IMR-90 (cell line): ENCODE measurements at regions not wholly inside any gene's neighbourhood (a gene's known extent, or its start where the extent isn't known, plus 50 kb on each side); places are given as distances from the start of the nearest gene placed in this dataset.

Experiments used
- BHLHE40 ChIP-seq: fragments of 150-350 bp; IDR thresholded peaks from 2 replicates; pipeline ENCODE4 v1.6.1; 2016; ENCODE audit warnings: mild to moderate bottlenecking, low read depth, low read length
- CEBPB ChIP-seq: IDR thresholded peaks from 2 replicates; pipeline ENCODE4 v1.6.1; 2012; ENCODE audit warnings: low read depth, low read length, improper control_type of control experiment
- MAFK ChIP-seq: IDR thresholded peaks from 2 replicates; pipeline ENCODE4 v1.6.1; 2012; ENCODE audit warnings: low read depth, low read length, improper control_type of control experiment
- MXI1 ChIP-seq: IDR thresholded peaks from 2 replicates; pipeline ENCODE4 v1.6.1; 2012; ENCODE audit warnings: low read depth, mild to moderate bottlenecking, low read length, moderate library complexity, borderline replicate concordance
- NFE2L2 ChIP-seq: fragments of 150-350 bp; IDR thresholded peaks from 2 replicates; pipeline ENCODE4 v1.6.1; 2016; ENCODE audit warnings: low read depth, mild to moderate bottlenecking, low read length
- POLR2A ChIP-seq: IDR thresholded peaks from 2 replicates; pipeline ENCODE4 v1.6.1; 2012; ENCODE audit warnings: mild to moderate bottlenecking, low read depth, low read length
- RAD21 ChIP-seq: IDR thresholded peaks from 2 replicates; pipeline ENCODE4 v1.6.1; 2012; ENCODE audit warnings: low read length, improper control_type of control experiment
- RCOR1 ChIP-seq: IDR thresholded peaks from 2 replicates; pipeline ENCODE4 v1.6.1; 2012; ENCODE audit warnings: mild to moderate bottlenecking, low read length, improper control_type of control experiment; ENCODE audit not compliant: insufficient replicate concordance
- RFX5 ChIP-seq: IDR thresholded peaks from 2 replicates; pipeline ENCODE4 v1.8.0; 2012; ENCODE audit warnings: low read depth, mild to moderate bottlenecking, low read length, moderate library complexity
- SMC3 ChIP-seq: fragments of 150-350 bp; IDR thresholded peaks from 2 replicates; pipeline ENCODE4 v1.6.1; 2016; ENCODE audit warnings: low read depth, mild to moderate bottlenecking, antibody characterized with exemption, low read length, moderate library complexity
- TF ChIP-seq, protein P1 (sequence below): conservative IDR thresholded peaks from 2 replicates; pipeline ENCODE4 v1.5.1; 2012; ENCODE audit warnings: mild to moderate bottlenecking, low read depth, low read length, improper control_type of control experiment
- TF ChIP-seq, protein P2 (sequence below): fragments of 150-350 bp; IDR thresholded peaks from 2 replicates; pipeline ENCODE4 v1.6.1; 2017; ENCODE audit warnings: mild to moderate bottlenecking, antibody characterized with exemption, low read length, low read depth

- no peak for TF ChIP-seq RFX5
- TF ChIP-seq, protein P1, sequence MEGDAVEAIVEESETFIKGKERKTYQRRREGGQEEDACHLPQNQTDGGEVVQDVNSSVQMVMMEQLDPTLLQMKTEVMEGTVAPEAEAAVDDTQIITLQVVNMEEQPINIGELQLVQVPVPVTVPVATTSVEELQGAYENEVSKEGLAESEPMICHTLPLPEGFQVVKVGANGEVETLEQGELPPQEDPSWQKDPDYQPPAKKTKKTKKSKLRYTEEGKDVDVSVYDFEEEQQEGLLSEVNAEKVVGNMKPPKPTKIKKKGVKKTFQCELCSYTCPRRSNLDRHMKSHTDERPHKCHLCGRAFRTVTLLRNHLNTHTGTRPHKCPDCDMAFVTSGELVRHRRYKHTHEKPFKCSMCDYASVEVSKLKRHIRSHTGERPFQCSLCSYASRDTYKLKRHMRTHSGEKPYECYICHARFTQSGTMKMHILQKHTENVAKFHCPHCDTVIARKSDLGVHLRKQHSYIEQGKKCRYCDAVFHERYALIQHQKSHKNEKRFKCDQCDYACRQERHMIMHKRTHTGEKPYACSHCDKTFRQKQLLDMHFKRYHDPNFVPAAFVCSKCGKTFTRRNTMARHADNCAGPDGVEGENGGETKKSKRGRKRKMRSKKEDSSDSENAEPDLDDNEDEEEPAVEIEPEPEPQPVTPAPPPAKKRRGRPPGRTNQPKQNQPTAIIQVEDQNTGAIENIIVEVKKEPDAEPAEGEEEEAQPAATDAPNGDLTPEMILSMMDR: no peak
- no peak for TF ChIP-seq RCOR1
- TF ChIP-seq BHLHE40: no peak
- no peak for TF ChIP-seq POLR2A
- TF ChIP-seq, protein P2, sequence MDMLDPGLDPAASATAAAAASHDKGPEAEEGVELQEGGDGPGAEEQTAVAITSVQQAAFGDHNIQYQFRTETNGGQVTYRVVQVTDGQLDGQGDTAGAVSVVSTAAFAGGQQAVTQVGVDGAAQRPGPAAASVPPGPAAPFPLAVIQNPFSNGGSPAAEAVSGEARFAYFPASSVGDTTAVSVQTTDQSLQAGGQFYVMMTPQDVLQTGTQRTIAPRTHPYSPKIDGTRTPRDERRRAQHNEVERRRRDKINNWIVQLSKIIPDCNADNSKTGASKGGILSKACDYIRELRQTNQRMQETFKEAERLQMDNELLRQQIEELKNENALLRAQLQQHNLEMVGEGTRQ: no peak
- no peak for TF ChIP-seq SMC3
- TF ChIP-seq MXI1: no peak
- TF ChIP-seq RAD21: no peak
- TF ChIP-seq CEBPB: no peak
- no peak for TF ChIP-seq MAFK
- TF ChIP-seq NFE2L2: no peak
Observed at GRCh38 chr2:153156743-153157142, 321.8 kb downstream of the RPRM start.
